DND-41 (cell line): ENCODE measurements at regions not wholly inside any gene's neighbourhood (a gene's known extent, or its start where the extent isn't known, plus 50 kb on each side); places are given as distances from the start of the nearest gene placed in this dataset.

Experiments
- ATAC-seq: fragments of 200-7000 bp; cut with Tn5 transposase; 3 replicates; pipeline ENCODE4 v1.9.1; 2021; ENCODE audit warnings: low read depth; ENCODE audit not compliant: insufficient read depth
- DNase-seq: peaks from one replicate; pipeline ENCODE4 v3.0.0-alpha.2; 2020
- H2AFZ ChIP-seq: 2 replicates; pipeline ENCODE4 v1.6.0; 2012; ENCODE audit warnings: low read depth, low read length
- H3K27ac ChIP-seq: 2 replicates; pipeline ENCODE4 v1.5.1; 2012; ENCODE audit warnings: low read length, inconsistent platforms
- H3K27me3 ChIP-seq: fragments of 200-600 bp; sonication (generic); 2 replicates; pipeline ENCODE4 v1.6.0; 2012; ENCODE audit warnings: low read length, mild to moderate bottlenecking, inconsistent platforms; ENCODE audit not compliant: insufficient read depth, poor library complexity
- H3K36me3 ChIP-seq: 2 replicates; pipeline ENCODE4 v1.5.1; 2012; ENCODE audit warnings: low read length, inconsistent platforms; ENCODE audit not compliant: insufficient read depth
- H3K4me1 ChIP-seq: 2 replicates; pipeline ENCODE4 v1.5.1; 2012; ENCODE audit warnings: mild to moderate bottlenecking, low read length; ENCODE audit not compliant: insufficient read depth
- H3K4me2 ChIP-seq: 2 replicates; pipeline ENCODE4 v1.6.0; 2012; ENCODE audit warnings: mild to moderate bottlenecking, moderate library complexity, low read length, inconsistent platforms; ENCODE audit not compliant: insufficient read depth
- H3K4me3 ChIP-seq, 2 experiments: fragments of 200-600 bp in 1 of 2; shearing (Covaris generic) in 1 of 2; 2 replicates each; pipeline ENCODE4 v1.5.1; 2012 to 2016; ENCODE audit warnings: inconsistent platforms in 2 of 2, low read length in 2 of 2, mild to moderate bottlenecking in 2 of 2, low read depth in 1 of 2, moderate library complexity in 1 of 2
- H3K79me2 ChIP-seq: 2 replicates; pipeline ENCODE4 v1.6.0; 2012; ENCODE audit warnings: low read length, inconsistent platforms; ENCODE audit not compliant: insufficient read depth
- H3K9ac ChIP-seq: 2 replicates; pipeline ENCODE4 v1.6.0; 2012; ENCODE audit warnings: low read depth, mild to moderate bottlenecking, inconsistent platforms, low read length, moderate library complexity
- H3K9me3 ChIP-seq: 2 replicates; pipeline ENCODE4 v1.5.1; 2012; ENCODE audit warnings: low read length, moderate library complexity, mild to moderate bottlenecking, inconsistent platforms; ENCODE audit not compliant: insufficient read depth, severe bottlenecking
- H4K20me1 ChIP-seq: 2 replicates; pipeline ENCODE4 v1.6.0; 2012; ENCODE audit warnings: low read length; ENCODE audit not compliant: insufficient read depth
- EZH2 ChIP-seq: IDR thresholded peaks from 3 replicates; pipeline ENCODE4 v1.6.1; 2012; ENCODE audit warnings: borderline replicate concordance, low read depth, mild to moderate bottlenecking, moderate library complexity, low read length, inconsistent platforms; ENCODE audit not compliant: severe bottlenecking
- TF ChIP-seq, protein P1 (sequence below): IDR thresholded peaks from 2 replicates; pipeline ENCODE4 v1.5.1; 2012; ENCODE audit warnings: borderline replicate concordance, low read length, moderate library complexity, mild to moderate bottlenecking; ENCODE audit not compliant: poor library complexity, severe bottlenecking; ENCODE audit errors: extremely low read depth

DNA sequence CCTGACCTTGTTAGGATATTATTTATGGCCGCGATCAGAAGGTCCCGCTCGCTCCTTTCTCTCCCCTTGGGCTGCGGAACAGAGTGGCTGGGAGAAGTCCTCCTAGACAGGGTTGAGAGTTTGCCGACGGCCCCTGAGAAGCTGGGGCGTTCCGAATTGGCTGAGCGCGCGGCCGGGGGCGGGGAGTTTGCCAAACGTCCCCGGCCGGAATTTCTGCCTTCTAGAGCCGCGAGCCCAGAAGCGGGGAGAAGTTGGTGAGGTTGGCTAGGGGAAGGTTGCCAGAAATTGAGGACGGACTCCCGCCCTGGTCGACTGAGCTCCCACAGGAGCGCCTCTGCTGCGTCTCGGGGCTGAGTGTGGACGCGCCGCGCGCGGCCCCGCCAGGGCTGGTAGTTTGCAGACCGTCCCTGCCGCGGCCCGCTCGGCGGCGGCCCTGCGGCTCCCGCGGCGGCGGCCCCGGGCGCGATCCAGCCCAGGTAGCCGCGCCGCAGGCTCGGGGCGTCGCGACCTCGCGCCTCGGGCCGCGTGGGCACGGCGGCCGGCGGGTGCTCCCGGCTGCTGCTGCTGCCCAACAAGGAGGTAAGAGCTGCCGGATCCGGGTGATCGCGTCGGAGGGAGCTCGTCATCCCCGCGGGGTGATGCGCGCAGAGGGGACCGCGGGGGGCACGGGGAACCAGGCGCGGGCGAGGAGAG lies 134.0 kb upstream of the MGAT5 start:
- Histone ChIP-seq H3K79me2 (peaks cover 51% of the 10 kb centered on the region), H2AFZ (peak overlapping the region; percentile 94), H3K27ac (peak overlapping the region; percentile 77), H3K9me3 (no peaks in the 10 kb centered on the region), H3K27me3 (no peaks in the 10 kb centered on the region), H3K9ac (peak overlapping the region; percentile 95), H3K4me1 (peaks cover 60% of the 10 kb centered on the region), H3K4me3 (peak overlapping the region; percentile 86 to 95), H4K20me1 (peaks cover 37% of the 10 kb centered on the region), H3K4me2 (peak overlapping the region; percentile 94), H3K36me3 (no peaks in the 10 kb centered on the region; the same call in 1 of the 2 replicates)
- TF ChIP-seq EZH2: no peak
- TF ChIP-seq, protein P1, sequence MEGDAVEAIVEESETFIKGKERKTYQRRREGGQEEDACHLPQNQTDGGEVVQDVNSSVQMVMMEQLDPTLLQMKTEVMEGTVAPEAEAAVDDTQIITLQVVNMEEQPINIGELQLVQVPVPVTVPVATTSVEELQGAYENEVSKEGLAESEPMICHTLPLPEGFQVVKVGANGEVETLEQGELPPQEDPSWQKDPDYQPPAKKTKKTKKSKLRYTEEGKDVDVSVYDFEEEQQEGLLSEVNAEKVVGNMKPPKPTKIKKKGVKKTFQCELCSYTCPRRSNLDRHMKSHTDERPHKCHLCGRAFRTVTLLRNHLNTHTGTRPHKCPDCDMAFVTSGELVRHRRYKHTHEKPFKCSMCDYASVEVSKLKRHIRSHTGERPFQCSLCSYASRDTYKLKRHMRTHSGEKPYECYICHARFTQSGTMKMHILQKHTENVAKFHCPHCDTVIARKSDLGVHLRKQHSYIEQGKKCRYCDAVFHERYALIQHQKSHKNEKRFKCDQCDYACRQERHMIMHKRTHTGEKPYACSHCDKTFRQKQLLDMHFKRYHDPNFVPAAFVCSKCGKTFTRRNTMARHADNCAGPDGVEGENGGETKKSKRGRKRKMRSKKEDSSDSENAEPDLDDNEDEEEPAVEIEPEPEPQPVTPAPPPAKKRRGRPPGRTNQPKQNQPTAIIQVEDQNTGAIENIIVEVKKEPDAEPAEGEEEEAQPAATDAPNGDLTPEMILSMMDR: no peak
- DNase-seq (peak; percentile 89), ATAC-seq (peak; percentile 76)

DNA sequence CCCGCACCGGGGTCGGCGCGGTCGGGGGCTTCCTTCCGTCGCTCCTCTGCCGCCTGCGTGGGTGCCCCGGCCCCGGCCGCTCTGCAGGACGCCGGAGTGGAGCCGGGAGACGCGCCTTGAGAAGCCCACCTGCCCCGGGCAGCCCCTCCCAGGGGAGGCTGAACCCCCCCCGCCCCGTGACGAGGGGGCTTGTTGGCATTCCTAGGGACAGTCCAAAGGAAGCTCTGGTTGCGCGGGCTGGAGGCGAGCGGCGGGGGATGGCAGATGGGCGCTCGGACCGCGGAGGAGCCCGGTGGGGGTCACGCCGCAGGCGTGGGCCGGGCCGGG lies 133.5 kb upstream of the MGAT5 start:
- H2AFZ ChIP-seq: peak overlapping the region; percentile 94
- peak; percentile 35 for DNase-seq

DNA sequence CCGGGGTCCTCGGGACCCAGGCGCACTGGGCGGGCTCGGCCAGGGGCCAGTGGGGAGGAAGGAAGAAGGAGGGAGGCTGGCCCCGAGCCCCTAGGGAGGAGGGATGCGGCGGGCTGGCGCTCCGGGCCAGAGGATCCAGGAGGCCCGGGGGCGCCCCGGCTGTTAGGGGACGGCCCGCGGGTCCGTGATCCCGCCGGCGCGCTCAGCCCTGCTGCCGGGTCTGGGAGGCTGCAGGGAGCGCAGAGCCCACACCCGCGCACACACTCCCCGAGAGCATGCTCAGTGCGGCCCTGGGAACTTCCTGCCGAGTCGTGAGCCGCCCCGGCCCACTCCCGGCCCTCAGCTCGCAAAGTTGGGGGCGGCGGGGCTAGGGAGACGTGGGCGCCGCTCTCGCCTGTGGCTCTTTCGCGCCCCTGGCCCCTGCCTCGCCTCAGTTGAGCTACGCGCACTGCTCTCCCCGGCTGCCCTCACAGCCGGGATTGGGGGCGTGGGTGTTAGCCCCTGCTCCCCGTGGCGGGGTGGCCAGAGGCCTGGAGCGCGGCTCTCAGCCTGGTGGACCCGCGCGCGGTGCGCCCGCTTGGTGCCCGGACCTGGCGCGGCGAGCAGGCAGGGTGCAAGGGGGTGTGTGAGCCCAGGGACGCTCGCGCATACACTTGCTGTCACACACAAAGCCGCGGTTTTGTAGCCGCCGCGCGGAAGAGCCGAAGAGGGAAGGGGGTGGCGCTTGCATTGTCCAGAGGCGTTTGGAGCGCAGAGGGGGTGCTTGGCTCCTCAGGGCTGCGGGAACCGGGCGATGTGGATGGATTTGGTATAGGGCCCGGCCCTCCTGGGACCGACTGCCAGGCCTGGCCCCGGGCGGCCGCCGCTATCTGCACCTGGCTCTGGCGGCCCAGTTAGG lies 132.9 kb upstream of the MGAT5 start:
- Histone ChIP-seq H4K20me1 (peaks cover 48% of the 10 kb centered on the region), H3K4me1 (peaks cover 71% of the 10 kb centered on the region), H3K4me2 (peak overlapping the region; percentile 94), H3K9me3 (no peaks in the 10 kb centered on the region), H3K9ac (peak overlapping the region; percentile 95), H3K27ac (peak overlapping the region; percentile 77), H2AFZ (peak overlapping the region; percentile 94), H3K27me3 (no peaks in the 10 kb centered on the region), H3K4me3 (peak overlapping the region; percentile 86 to 95), H3K36me3 (peaks cover 6% of the 10 kb centered on the region), H3K79me2 (peaks cover 63% of the 10 kb centered on the region)
- TF ChIP-seq, protein P1: no peak
- TF ChIP-seq EZH2: no peak
- DNase-seq (peak; percentile 75), ATAC-seq (peak; percentile 78)

More for the DNA sequence above, 133.5 kb upstream of the MGAT5 start:
- peaks cover 56% of the 10 kb centered on the region for H3K79me2 ChIP-seq
- peaks cover 42% of the 10 kb centered on the region for H4K20me1 ChIP-seq
- peak overlapping the region; percentile 95 for H3K9ac ChIP-seq
- H3K27me3 ChIP-seq: no peaks in the 10 kb centered on the region
- H3K36me3 ChIP-seq: peaks cover under 1% of the 10 kb centered on the region; the same call in 1 of the 2 replicates
- peak overlapping the region; percentile 86 to 95 for H3K4me3 ChIP-seq
- peak overlapping the region; percentile 94 for H3K4me2 ChIP-seq
- ATAC-seq: peak; percentile 1; the same call in 2 of the 3 replicates
- H3K4me1 ChIP-seq: peaks cover 65% of the 10 kb centered on the region
- no peaks in the 10 kb centered on the region for H3K9me3 ChIP-seq
- H3K27ac ChIP-seq: peak overlapping the region; percentile 77
- TF ChIP-seq EZH2: no peak
- TF ChIP-seq, protein P1: no peak
